Activated CD4-positive, alpha-beta memory T cell treated with anti-CD3 and anti-CD28 coated beads, Interleukin-2, amount 10 ng/mL, durations not matched to agents 7 days and 5 days (primary cell): ENCODE measurements at regions not wholly inside any gene's neighbourhood (a gene's known extent, or its start where the extent isn't known, plus 50 kb on each side); places are given as distances from the start of the nearest gene placed in this dataset.

Experiments
- CTCF ChIA-PET: fragments of 350-600 bp; sonication (Branson Sonifier 250); formaldehyde crosslinking; loops from one replicate; lab custom pipeline; 2021; ENCODE audit warnings: antibody characterized with exemption, inconsistent platforms; lab: Charles Lee
- POLR2A ChIA-PET: fragments of 350-600 bp; sonication (Branson Sonifier 250); formaldehyde crosslinking; loops from one replicate; lab custom pipeline; 2021; ENCODE audit warnings: antibody characterized with exemption; lab: Charles Lee
- DNase-seq: peaks from one replicate; pipeline ENCODE4 v3.0.0-alpha.2; 2020
- H3K27ac Mint-ChIP-seq: one replicate; pipeline ENCODE4 v1.8.0; 2021; ENCODE audit warnings: mild to moderate bottlenecking, mixed read lengths
- H3K27me3 Mint-ChIP-seq: one replicate; pipeline ENCODE4 v1.8.0; 2021; ENCODE audit warnings: mixed read lengths
- H3K36me3 Mint-ChIP-seq: one replicate; pipeline ENCODE4 v1.8.0; 2021; ENCODE audit warnings: low read depth, mixed read lengths
- H3K4me1 Mint-ChIP-seq: one replicate; pipeline ENCODE4 v1.8.0; 2021; ENCODE audit warnings: mixed read lengths
- H3K4me3 Mint-ChIP-seq: one replicate; pipeline ENCODE4 v1.8.0; 2021; ENCODE audit warnings: mild to moderate bottlenecking, mixed read lengths
- H3K9me3 Mint-ChIP-seq: one replicate; pipeline ENCODE4 v1.8.0; 2021; ENCODE audit warnings: mixed read lengths

DNA sequence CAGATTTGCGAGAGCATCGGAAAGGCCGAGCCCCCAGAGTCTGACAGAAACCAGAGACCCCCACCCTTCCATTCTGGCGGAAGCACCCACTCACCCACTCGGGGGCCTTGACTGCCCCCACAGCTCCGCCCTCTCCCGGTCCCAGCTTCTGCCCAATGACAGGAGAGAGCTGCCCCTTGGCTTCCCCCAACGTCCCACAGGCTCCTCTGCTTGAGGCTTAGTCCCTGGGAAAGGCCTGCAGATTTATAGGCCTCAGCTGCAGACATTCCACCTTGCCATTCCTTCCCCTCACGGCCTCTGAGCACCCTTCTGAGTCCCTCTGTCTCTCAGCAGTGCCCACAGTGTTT is 125.0 kb upstream of the NCAM1 start:
- no peaks in the 10 kb centered on the region for H3K36me3 Mint-ChIP-seq
- DNase-seq = no peak
- no peak overlapping the region for H3K27ac Mint-ChIP-seq
- no peaks in the 10 kb centered on the region for H3K4me1 Mint-ChIP-seq
- H3K27me3 Mint-ChIP-seq = peaks cover 4% of the 10 kb centered on the region
- POLR2A ChIA-PET = no interaction called here
- CTCF ChIA-PET = no interaction called here
- H3K9me3 Mint-ChIP-seq = no peaks in the 10 kb centered on the region
- H3K4me3 Mint-ChIP-seq = no peak overlapping the region

DNA sequence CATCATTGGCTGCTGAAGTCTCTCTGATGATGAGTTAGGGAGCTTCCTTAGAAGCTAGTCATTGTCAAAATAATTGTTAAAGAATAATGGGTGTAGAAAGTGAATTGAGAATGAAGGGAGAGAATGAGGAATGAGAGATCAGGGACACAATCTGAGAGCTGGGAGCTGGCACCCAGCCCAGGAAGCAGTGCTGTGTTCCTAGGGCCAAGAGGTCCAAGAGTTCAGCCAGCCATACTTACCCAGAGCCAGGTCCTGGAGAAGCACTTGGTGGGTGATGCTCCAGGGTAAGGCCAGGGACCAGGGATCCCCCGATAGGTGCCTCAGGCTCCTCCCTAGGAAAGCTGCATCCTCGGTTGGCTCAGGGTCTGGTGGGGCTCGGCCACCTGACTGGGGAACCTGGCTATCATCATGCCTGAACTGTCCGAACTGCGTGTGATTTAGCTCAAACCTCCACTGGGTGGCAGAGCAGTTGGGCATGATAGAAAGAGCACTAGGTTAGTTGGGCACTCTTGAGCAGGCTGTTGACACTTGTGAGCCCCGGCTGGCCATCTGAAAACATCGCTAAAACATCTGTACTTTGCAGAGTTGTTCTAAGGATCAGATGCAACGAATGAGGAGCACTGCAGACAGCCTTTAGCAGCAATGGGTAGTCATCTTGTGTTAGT is 123.9 kb upstream of the NCAM1 start:
- ChIA-PET POLR2A (no interaction called here), CTCF (interaction anchor here (0.9 kb wide), 1 partner anchor 39 kb away, joined by 3 read pairs; no protein-coding TSS in a partner anchor)
- Mint-ChIP-seq H3K36me3 (no peaks in the 10 kb centered on the region), H3K4me3 (no peak overlapping the region), H3K27ac (no peak overlapping the region), H3K27me3 (peaks cover 4% of the 10 kb centered on the region), H3K4me1 (no peaks in the 10 kb centered on the region), H3K9me3 (no peaks in the 10 kb centered on the region)
- no peak for DNase-seq

DNA sequence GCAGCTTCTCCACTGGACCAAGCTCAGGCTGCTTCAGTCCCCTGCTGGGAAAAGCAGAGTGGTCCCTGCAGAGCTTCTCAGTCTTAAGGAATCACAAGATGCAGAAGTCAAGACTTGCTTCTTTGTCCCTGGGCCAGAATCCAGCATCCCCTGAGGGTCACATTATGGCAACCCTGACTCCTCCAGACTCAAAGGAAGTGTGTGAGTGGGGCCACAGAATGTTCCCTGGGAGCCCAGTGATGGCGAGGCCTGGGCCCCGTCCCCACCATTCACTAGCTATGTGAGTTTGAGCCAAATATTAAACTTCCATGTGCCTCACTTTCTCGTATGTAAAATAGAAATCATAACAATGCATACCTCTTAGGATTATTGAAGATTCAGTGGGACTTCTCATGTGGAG is 122.2 kb upstream of the NCAM1 start:
- no peak overlapping the region for H3K4me3 Mint-ChIP-seq
- H3K27me3 Mint-ChIP-seq = peaks cover 4% of the 10 kb centered on the region
- no peaks in the 10 kb centered on the region for H3K36me3 Mint-ChIP-seq
- no peaks in the 10 kb centered on the region for H3K9me3 Mint-ChIP-seq
- ChIA-PET CTCF (no interaction called here), POLR2A (no interaction called here)
- H3K27ac Mint-ChIP-seq = no peak overlapping the region
- H3K4me1 Mint-ChIP-seq = no peaks in the 10 kb centered on the region
- DNase-seq = no peak

DNA sequence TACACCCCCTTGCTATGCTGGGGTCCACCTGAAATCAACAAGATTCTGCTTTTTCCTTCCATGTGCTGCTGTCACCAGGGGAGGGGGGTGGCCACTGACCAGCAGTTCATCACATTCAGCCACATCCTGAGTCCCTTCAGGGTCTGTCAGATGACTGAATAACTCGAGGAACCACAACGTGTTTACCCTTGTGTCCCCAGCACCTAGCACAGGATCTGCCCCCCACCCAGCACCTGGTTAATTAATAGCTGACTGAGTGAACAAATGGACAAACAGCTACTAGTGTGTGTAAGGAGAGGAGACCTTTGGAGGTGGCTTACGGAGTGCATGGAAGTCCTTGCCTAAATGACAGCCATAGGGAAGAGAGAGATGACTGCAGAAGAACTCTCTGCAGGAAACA is 119.5 kb upstream of the NCAM1 start:
- Mint-ChIP-seq H3K27ac (no peak overlapping the region), H3K27me3 (peaks cover 6% of the 10 kb centered on the region), H3K36me3 (no peaks in the 10 kb centered on the region), H3K4me1 (no peaks in the 10 kb centered on the region), H3K4me3 (no peak overlapping the region), H3K9me3 (no peaks in the 10 kb centered on the region)
- ChIA-PET CTCF (no interaction called here), POLR2A (no interaction called here)
- no peak for DNase-seq

DNA sequence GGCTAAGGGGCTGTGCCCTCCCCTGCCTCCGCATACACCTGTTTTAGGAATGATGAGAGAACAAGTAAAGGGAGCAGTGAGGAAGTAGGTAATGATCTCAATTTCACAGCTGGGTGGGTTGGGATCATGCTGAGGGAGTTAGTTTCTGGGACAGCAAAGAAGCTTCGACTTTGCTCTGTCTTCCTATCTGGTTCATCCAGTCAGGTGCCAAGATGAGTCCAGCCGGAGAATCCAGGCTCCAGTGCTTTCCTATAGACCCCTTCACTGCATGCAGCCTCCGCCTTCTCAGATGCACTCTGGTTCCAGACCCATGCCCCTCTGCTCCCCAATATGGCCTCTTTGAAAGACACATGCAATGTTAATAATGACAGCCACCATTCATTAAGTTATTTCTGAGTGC is 119.1 kb upstream of the NCAM1 start:
- no peak for DNase-seq
- no peaks in the 10 kb centered on the region for H3K9me3 Mint-ChIP-seq
- POLR2A ChIA-PET = no interaction called here

DNA sequence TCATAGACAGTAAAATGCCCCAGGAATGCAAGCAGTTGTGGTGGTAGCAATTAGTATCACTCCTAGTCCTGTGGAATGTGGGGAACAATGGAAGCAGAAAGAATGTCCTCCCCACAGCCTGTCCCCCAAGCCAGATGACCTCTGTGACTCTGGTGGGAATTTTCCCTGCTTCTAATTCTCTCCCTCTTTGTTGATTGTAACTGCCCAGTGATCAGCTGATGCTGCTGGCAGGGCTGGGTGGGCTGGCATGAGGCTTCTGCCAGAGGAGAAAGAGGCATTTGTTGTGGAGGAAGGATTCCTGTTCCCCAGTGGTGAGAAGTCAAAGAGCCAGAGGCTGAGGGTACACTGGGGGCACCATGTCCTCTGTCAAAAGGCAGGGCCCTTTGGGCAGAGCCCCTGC is 116.7 kb upstream of the NCAM1 start:
- Mint-ChIP-seq H3K27me3 (peaks cover 6% of the 10 kb centered on the region), H3K4me3 (no peak overlapping the region), H3K27ac (no peak overlapping the region), H3K36me3 (no peaks in the 10 kb centered on the region), H3K4me1 (no peaks in the 10 kb centered on the region), H3K9me3 (no peaks in the 10 kb centered on the region)
- ChIA-PET CTCF (no interaction called here), POLR2A (no interaction called here)
- DNase-seq = no peak

More for the DNA sequence above, 119.1 kb upstream of the NCAM1 start:
- Mint-ChIP-seq H3K27me3 (peaks cover 6% of the 10 kb centered on the region), H3K4me3 (no peak overlapping the region), H3K4me1 (no peaks in the 10 kb centered on the region), H3K27ac (no peak overlapping the region), H3K36me3 (no peaks in the 10 kb centered on the region)
- CTCF ChIA-PET = no interaction called here

DNA sequence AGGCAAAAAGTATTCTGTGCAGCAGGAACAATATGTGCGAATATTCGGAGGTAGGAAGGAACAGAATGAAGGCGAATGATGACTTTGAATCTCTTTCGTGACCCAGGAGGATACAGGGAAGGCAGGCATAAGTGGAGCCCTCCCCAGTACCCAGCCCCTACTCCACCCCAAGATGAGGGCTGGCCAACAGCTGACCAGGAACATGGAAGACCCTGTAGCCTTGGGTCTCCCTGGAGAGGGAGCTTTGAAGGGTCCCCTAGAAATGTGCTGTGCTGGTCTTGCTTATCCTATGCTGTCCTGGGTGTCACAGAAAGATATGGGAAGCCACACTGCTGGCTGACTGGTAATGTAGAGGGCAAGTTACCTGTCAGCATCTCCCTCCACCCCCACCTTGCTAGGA is 113.7 kb upstream of the NCAM1 start:
- Mint-ChIP-seq H3K27ac (no peak overlapping the region), H3K4me1 (no peaks in the 10 kb centered on the region), H3K9me3 (no peaks in the 10 kb centered on the region), H3K36me3 (no peaks in the 10 kb centered on the region), H3K4me3 (no peak overlapping the region), H3K27me3 (peaks cover 8% of the 10 kb centered on the region)
- ChIA-PET CTCF (no interaction called here), POLR2A (no interaction called here)
- DNase-seq = no peak

DNA sequence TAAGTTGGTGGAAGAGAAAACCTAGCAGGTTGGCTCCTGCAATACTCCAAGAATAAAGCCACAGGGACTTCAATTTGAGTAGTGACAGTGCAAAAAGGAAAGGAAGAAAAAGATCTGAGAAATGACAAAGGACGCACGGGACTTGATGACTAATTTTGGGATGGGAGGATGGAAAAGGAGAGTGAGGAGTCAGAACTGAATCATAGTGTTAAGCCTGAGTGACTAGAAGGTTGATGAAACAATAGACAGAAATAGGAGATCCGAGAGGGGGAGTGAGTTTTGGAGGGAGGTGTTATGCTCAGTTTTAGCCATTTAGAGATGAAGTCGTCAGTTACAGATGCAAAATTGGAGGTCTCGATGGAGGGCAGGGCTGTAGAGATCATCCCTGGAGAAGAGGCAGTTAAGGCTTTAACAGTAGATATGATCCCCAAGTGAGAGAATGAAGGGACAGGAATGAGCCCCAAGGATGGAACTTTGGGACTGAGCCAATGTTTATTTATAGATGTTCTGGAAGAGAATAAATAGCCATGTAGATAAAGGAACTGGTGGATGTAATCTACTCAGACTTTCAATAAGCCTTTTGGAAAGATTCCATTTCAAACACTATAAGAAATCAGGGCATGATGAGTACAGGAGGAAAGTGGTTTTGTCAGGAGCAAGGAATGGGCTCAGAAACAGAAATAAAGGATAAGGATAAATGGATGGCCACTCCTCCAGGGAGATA is 108.9 kb upstream of the NCAM1 start:
- POLR2A ChIA-PET = no interaction called here

DNA sequence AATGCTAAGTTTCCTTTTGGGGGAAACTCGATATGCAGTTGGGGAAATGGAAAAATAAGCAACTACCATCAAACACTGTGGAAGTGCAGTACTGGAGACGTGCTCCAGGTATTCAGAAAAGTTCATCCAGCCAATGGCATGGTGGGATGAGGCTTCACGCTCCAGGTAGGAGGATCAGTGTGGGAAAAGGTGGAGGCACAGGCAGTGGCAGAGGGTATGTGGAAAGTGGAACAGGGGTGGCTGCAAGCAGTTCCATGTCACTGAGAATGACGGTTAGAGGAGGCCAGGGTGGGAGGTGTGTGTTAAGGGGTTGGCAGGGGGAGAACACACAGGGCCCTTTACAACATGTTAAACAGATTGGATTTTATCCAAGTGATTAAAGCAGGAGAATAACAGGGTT is 105.1 kb upstream of the NCAM1 start:
- Mint-ChIP-seq H3K9me3 (peaks cover 6% of the 10 kb centered on the region), H3K4me1 (no peaks in the 10 kb centered on the region), H3K4me3 (no peak overlapping the region), H3K36me3 (no peaks in the 10 kb centered on the region), H3K27ac (no peak overlapping the region), H3K27me3 (peaks cover 18% of the 10 kb centered on the region)
- CTCF ChIA-PET = no interaction called here
- DNase-seq = no peak
- POLR2A ChIA-PET = no interaction called here

More for the DNA sequence above, 108.9 kb upstream of the NCAM1 start:
- H3K27ac Mint-ChIP-seq = no peak overlapping the region
- H3K9me3 Mint-ChIP-seq = no peaks in the 10 kb centered on the region
- H3K4me1 Mint-ChIP-seq = no peaks in the 10 kb centered on the region
- no peaks in the 10 kb centered on the region for H3K36me3 Mint-ChIP-seq
- H3K27me3 Mint-ChIP-seq = peaks cover 13% of the 10 kb centered on the region
- H3K4me3 Mint-ChIP-seq = no peak overlapping the region
- no peak for DNase-seq
- CTCF ChIA-PET = no interaction called here

DNA sequence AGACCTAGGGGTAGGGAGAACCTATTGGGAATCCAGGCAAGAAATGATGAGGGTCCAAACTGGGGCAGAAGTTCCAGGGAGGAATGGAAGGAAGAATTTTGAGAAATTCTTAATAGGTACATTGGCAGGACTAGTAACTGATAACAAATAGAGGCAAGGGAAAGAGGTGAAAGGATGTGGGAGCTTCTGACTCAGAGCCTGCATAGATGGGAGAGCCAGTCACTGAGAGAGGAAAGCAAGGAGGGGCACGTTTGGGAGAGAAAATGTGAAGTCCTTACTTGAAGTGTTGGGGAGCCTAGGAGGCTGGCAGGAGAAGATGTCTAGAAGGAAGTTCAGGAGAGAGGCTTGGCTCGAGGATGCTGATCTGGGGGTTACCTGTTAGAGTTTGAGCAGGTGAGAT is 104.6 kb upstream of the NCAM1 start:
- no peak overlapping the region for H3K27ac Mint-ChIP-seq
- no peak for DNase-seq
- no peak overlapping the region for H3K4me3 Mint-ChIP-seq
- CTCF ChIA-PET = no interaction called here
- no peaks in the 10 kb centered on the region for H3K36me3 Mint-ChIP-seq
- peaks cover 18% of the 10 kb centered on the region for H3K27me3 Mint-ChIP-seq
- POLR2A ChIA-PET = no interaction called here
- peaks cover 6% of the 10 kb centered on the region for H3K9me3 Mint-ChIP-seq
- no peaks in the 10 kb centered on the region for H3K4me1 Mint-ChIP-seq

DNA sequence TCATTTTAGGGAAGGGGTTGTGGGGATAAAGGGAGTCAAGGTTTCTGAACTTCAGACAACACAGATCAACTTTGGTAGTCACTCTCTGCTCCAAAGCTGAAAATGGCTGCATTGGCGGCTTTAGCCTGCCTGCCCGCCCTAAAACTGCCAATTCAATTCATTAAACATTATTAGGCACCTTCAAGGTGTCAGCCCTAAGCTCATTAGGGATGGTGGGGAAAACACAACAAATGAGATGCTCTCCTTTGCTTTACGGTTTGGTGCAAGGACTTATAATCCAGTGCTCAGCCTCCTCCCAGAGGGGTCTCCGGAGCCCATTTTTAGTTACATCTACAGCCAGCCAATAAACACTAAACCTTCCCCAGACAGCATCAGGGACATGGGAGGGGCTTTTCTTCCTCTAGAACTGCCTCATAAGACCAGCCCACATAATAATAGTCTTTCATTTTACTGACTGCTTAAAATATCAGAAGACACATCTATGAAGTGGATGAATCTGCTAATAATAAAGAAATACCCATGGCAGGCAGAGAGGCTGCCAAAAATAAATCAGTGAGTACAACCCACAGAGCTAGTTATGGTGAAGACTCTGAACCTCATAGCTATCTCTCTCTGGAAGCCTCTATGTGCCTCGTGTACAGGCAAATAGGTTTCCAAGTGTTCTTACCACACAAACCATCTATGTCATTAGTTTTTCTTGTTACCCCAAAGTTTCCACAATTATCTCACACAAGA is 102.8 kb upstream of the NCAM1 start:
- H3K4me3 Mint-ChIP-seq = no peak overlapping the region
- CTCF ChIA-PET = no interaction called here
- POLR2A ChIA-PET = no interaction called here

DNA sequence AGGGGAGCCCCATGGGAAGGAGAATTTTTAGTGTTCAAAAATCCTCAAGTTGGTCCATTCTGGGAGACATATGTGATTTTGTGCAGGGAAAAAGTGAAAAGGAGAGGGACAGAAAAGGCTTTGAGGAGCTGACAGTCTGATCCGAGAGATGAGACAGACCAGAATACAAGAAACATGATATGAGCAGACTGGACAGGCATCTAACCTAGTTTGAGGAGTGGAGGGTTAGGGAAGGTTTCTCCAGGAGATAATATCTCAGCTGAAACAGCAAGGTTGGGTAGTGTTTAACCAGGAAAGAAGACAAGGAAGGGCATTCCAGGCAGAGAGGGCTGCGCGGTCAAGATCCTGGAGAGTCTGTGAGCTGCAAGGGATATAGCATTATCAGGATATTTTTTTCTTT is 101.4 kb upstream of the NCAM1 start:
- no peak overlapping the region for H3K27ac Mint-ChIP-seq
- CTCF ChIA-PET = no interaction called here

More for the DNA sequence above, 102.8 kb upstream of the NCAM1 start:
- peaks cover 12% of the 10 kb centered on the region for H3K27me3 Mint-ChIP-seq
- no peak overlapping the region for H3K27ac Mint-ChIP-seq
- no peaks in the 10 kb centered on the region for H3K4me1 Mint-ChIP-seq
- peaks cover 9% of the 10 kb centered on the region for H3K9me3 Mint-ChIP-seq
- no peak for DNase-seq
- H3K36me3 Mint-ChIP-seq = no peaks in the 10 kb centered on the region

DNA sequence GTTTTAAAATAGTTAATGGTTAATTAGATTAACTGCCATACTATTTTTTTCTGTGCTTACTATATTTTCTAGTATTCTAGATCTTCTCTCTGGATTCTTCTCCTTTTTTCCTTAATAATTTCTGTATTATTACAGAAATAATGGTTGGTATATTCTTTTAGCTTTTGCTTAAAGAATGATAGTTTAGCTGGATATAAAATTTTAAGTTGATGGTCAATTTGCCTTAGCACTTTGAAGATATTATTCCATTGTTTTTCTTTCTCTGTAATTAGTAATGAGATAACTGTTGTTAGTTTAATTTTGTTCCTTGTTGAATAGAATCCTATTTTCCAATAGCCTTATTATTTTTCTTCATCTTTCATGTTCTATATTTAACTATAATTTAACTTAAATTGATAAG is 99.9 kb upstream of the NCAM1 start:
- no peak overlapping the region for H3K4me3 Mint-ChIP-seq
- POLR2A ChIA-PET = no interaction called here
- no peak for DNase-seq

More for the DNA sequence above, 101.4 kb upstream of the NCAM1 start:
- Mint-ChIP-seq H3K9me3 (peaks cover 9% of the 10 kb centered on the region), H3K4me3 (no peak overlapping the region), H3K4me1 (no peaks in the 10 kb centered on the region), H3K36me3 (no peaks in the 10 kb centered on the region), H3K27me3 (peaks cover 12% of the 10 kb centered on the region)
- POLR2A ChIA-PET = no interaction called here
- DNase-seq = no peak

More for the DNA sequence above, 99.9 kb upstream of the NCAM1 start:
- Mint-ChIP-seq H3K4me1 (no peaks in the 10 kb centered on the region), H3K36me3 (no peaks in the 10 kb centered on the region), H3K27me3 (peaks cover 7% of the 10 kb centered on the region), H3K9me3 (peaks cover 9% of the 10 kb centered on the region), H3K27ac (no peak overlapping the region)
- CTCF ChIA-PET = no interaction called here
